ENCODE measurements at regions not wholly inside any gene's neighbourhood (a gene's known extent, or its start where the extent isn't known, plus 50 kb on each side); places are given as distances from the start of the nearest gene placed in this dataset.

GRCh38 chr4:17142232-17142711 lies 243.8 kb upstream of the LDB2 start:
- H3K4me1 ChIP-seq = no peaks in the 10 kb centered on the region
- H3K9me3 ChIP-seq = peaks cover 0 to 11% of the 10 kb centered on the region in 2 donors
- no peak for DNase-seq
- in situ Hi-C loops (cut with MboI; ENCODE audit: low pct_ligation_motif_present in 1 of 4, low pct_unique_long_range_greater_than_20kb in 1 of 4, low sequenced_read_pairs in 3 of 4) = no loop called here
- intact Hi-C loops (cut with DNase I; ENCODE audit: low total_unique reads) = no loop called here
- TF ChIP-seq POLR2A (IDR thresholded peaks at IDR 0.05) (no peak), EP300 (IDR thresholded peaks at IDR 0.05; ENCODE audit: low read depth) (no peak), POLR2AphosphoS5 (IDR thresholded peaks at IDR 0.05) (no peak), CTCF (IDR thresholded peaks at IDR 0.05) (no peak)
- no peak overlapping the region for H3K4me3 ChIP-seq
- H3K27me3 ChIP-seq = no peaks in the 10 kb centered on the region
- H3K27ac ChIP-seq = no peak overlapping the region
- H3K36me3 ChIP-seq = no peaks in the 10 kb centered on the region

GRCh38 chr4:17138847-17139246 lies 240.4 kb upstream of the LDB2 start:
- H3K9me3 ChIP-seq = peaks cover 0 to 11% of the 10 kb centered on the region in 2 donors
- H3K4me3 ChIP-seq = no peak overlapping the region
- H3K4me1 ChIP-seq = no peaks in the 10 kb centered on the region
- H3K36me3 ChIP-seq = no peaks in the 10 kb centered on the region
- H3K27ac ChIP-seq = no peak overlapping the region
- no peak for DNase-seq
- H3K27me3 ChIP-seq = no peaks in the 10 kb centered on the region
- TF ChIP-seq POLR2A (IDR thresholded peaks at IDR 0.05) (no peak), EP300 (IDR thresholded peaks at IDR 0.05; ENCODE audit: low read depth) (no peak), CTCF (IDR thresholded peaks at IDR 0.05) (no peak), POLR2AphosphoS5 (IDR thresholded peaks at IDR 0.05) (no peak)
- intact Hi-C loops (cut with DNase I; ENCODE audit: low total_unique reads) (no loop called here), in situ Hi-C loops (cut with MboI; ENCODE audit: low pct_ligation_motif_present in 1 of 4, low pct_unique_long_range_greater_than_20kb in 1 of 4, low sequenced_read_pairs in 3 of 4) (no loop called here)

GRCh38 chr4:17134565-17134964 lies 236.1 kb upstream of the LDB2 start:
- Histone ChIP-seq H3K9me3 (peaks cover 0 to 7% of the 10 kb centered on the region in 2 donors), H3K36me3 (no peaks in the 10 kb centered on the region), H3K4me3 (no peak overlapping the region), H3K27me3 (no peaks in the 10 kb centered on the region), H3K4me1 (no peaks in the 10 kb centered on the region), H3K27ac (no peak overlapping the region)
- TF ChIP-seq EP300 (IDR thresholded peaks at IDR 0.05; ENCODE audit: low read depth) = no peak
- TF ChIP-seq POLR2AphosphoS5 (IDR thresholded peaks at IDR 0.05) = no peak
- no peak for TF ChIP-seq CTCF (IDR thresholded peaks at IDR 0.05)
- no peak for TF ChIP-seq POLR2A (IDR thresholded peaks at IDR 0.05)
- intact Hi-C loops (cut with DNase I; ENCODE audit: low total_unique reads) = no loop called here
- DNase-seq = no peak
- in situ Hi-C loops (cut with MboI; ENCODE audit: low pct_ligation_motif_present in 1 of 4, low pct_unique_long_range_greater_than_20kb in 1 of 4, low sequenced_read_pairs in 3 of 4) = no loop called here

- Histone ChIP-seq H3K4me3 (no peak overlapping the region), H3K36me3 (no peaks in the 10 kb centered on the region), H3K9me3 (peaks cover 0 to 3% of the 10 kb centered on the region in 2 donors), H3K27me3 (no peaks in the 10 kb centered on the region), H3K4me1 (no peaks in the 10 kb centered on the region), H3K27ac (no peak overlapping the region)
- no peak for TF ChIP-seq POLR2AphosphoS5 (IDR thresholded peaks at IDR 0.05)
- TF ChIP-seq POLR2A (IDR thresholded peaks at IDR 0.05) = no peak
- TF ChIP-seq CTCF (IDR thresholded peaks at IDR 0.05) = no peak
- no peak for TF ChIP-seq EP300 (IDR thresholded peaks at IDR 0.05; ENCODE audit: low read depth)
- 64 to 85% methylated on average over 3 of the region's 3 CpGs for WGBS, 2 donors (ENCODE audit: low coverage in 1 of 2)
- no peak for DNase-seq
- in situ Hi-C loops (cut with MboI; ENCODE audit: low pct_ligation_motif_present in 1 of 4, low pct_unique_long_range_greater_than_20kb in 1 of 4, low sequenced_read_pairs in 3 of 4) = no loop called here
- intact Hi-C loops (cut with DNase I; ENCODE audit: low total_unique reads) = no loop called here
Observed at GRCh38 chr4:17134100-17134499, 235.7 kb upstream of the LDB2 start.
